HG03565 (cell line): ENCODE measurements at regions not wholly inside any gene's neighbourhood (a gene's known extent, or its start where the extent isn't known, plus 50 kb on each side); places are given as distances from the start of the nearest gene placed in this dataset.
A peak's percentile ranks its signal among the peaks of the same experiment; 100 is the strongest.

Experiments
- ATAC-seq: cut with Tn5 transposase; IDR thresholded peaks from one replicate; pipeline ENCODE4 v1.9.1; 2021; ENCODE audit warnings: mild to moderate bottlenecking, moderate library complexity; ENCODE audit not compliant: unreplicated experiment

DNA sequence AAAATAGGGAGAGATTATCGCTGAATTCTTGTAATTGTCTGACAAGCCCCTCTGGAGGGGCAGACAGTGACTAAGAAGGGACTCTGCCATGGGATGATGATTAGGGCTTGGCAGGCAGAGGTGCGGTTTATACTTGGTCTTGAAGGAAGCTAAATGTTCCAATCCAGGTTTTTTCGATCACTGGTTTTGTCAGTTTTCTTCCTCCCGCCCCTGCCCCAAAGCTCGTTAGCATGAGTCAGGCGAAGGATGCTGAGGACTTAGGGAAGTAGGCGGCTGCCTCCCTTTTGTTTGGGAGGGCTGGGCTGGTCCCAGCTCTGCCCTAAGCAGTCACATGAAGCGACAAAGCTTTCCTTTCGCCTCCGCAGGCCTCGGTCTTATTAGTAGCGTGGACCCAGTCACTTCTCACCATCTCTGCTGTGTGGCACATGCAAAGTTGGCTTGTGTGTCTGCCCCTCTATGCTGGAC lies 314.2 kb downstream of the CDC5L start:
- ATAC-seq: no peak

DNA sequence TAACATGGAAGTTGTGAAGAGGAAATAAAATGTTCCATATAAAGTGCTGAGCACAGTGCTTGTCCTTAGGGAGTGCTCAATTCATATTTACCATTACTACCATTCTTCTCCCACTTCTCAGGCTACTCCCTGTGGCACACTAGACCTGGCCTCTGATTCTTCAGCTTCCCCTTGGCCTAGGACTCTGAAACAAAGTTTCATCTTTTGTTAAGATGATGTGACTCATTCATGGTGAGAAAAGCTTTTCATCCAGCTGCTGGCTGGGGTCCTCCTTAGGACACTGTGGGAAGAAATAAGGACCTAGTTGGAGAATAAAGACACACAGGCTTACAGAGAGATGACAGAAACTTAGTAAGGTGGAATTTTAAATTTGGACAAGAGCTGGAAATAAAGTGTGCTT lies 314.8 kb downstream of the CDC5L start:
- ATAC-seq: no peak

DNA sequence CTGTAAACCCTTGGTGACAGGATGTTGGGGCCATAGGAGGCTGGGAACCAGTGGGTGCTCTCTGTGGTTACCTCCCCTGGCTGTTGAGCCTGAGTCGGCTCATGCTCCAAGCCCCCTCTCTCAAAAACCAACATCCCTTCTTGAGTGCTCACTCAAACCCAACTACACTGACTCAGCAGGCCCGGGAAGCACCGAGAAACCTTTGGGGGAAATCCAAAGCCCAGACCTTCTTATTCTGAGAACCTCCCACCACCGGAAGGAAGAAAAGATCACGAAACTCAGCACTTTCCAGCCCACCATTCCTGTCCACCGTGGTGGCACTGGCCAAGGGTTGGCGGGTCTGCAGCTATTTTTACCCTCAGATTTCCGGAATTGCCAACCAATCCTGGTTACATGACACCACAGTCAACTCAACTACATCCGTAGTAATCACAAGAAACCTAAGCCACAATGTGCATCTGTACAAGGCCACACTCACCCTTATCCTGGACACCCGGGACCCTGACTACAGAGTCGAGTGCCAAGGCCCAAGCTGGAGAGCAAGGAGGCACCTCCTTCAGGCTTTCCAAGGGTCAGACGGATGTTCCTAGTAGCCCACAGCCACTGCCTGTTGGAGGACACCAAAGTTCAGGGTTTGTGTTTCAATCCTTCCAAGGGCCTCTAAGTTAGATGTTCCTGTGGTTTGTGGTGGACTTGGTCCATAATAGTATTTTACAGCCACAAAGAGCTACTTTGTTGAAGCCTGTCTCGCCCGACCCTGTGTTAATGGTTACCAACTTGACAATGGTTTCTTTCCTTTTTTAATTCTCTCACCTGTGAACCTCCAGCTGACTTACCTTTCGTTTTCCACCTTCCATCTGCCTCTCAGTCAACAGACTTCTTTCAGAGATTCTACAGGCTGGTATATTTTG lies 317.0 kb downstream of the CDC5L start:
- ATAC-seq: peak; percentile 48

DNA sequence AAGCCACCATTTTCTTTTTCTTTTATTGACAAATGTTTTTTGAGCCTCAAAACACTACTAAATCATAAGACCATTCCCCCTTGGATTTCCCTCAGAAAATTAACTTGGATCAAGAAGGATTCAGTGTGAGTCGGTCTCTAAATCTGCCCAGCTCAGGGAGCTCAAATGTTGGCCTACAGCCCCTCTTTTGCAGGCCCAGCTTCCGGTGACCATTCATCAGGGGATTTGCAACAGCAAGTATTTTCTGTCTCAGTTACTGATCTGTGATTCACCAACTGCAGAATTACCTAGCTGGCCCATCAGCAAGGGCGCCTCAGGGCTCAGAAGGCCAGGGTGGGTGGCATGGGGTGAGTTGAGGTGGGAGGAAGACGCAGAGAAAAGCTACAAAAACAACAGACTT lies 318.1 kb downstream of the CDC5L start:
- ATAC-seq: no peak

DNA sequence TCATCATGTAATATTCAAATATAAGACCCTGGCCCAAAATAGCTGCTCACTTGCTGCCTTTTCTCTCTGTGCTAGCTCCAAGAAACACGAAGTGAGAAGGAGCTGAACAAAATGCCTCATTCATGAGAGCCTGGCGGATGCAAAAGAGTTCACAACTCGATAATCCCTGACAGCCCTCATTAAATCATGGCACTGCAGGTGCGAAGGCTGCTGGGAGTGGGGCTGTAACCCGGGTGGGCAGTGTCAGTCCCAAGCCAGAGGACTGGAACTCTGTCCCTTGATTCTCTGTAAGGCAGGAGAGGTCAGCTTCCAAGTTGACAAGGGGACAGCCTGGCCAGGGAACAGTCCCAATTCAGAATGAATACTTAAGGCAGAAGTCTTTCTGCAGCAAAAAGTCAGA lies 318.5 kb downstream of the CDC5L start:
- ATAC-seq: no peak

DNA sequence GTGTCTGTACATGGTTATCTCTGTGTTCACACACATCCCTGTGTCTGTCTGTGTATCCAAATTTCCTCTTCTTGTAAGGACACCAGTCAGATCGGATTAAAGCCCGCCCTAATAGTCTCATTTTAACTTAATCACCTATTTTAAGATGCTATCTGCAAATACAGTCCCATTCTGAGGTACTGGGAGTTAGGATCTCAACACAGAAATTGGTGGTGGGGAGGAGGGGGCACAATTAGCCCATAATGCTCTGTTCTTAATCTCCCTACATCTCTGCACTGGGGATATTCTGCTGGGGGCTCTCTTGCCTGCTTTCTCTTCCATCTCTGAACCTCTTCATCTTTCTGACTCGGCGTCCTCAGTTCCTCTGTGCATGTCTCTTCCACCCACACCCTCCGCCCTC lies 320.7 kb downstream of the CDC5L start:
- ATAC-seq: no peak

DNA sequence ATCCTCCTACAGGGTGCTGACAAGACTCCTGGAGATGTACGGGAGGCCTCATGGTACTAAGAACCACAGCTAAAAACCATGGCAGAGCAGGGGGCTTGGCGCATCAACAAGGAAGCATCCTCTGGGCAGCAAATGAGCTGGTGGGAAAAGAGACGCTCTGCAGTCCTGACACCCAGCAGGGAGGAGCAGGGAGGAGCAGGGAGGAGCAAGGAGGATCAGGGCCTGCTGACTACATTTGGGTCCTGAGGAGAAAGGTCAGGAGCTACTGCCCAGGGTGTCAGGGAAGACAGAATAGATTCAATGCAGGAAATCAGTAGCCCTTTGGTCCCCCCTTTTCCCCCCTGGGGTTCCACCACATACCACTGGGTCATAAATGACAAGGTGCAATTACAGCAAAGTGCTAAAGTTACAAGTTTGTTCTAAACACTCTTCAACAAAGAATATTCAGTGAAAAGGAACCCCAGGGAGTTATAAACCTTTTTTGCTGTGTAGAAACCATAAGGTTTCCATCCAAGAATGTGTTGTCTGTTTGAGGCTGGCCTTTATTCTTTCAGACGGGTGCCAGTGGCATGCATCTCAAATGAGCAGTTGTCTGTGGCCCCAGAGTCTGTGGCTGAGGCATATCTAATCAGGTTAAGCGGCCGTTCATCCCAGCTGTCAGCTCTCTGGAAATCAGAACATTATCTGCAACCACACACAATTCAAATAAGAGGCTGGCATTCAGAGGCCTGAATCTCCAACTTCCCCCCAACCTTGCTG lies 325.0 kb downstream of the CDC5L start:
- no peak for ATAC-seq

DNA sequence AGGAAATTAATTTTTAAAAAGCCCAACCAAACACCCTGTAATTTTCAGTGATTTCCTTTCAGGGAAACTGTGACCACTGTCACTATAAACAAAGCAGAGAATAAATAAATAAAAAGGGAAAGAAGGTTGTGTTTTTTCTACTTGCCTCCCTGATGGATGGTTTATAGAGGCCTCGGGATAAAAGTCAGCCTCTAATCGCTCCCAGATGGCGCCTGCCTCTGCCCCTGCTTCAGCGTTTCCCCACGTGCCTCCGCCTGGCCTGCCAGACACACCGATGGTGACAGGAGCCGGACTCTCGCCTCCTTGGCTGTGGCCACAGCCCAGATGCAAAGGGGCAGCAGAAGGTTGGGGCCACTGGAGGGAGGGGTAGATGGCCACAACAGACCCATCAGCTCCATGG lies 327.7 kb downstream of the CDC5L start:
- no peak for ATAC-seq

DNA sequence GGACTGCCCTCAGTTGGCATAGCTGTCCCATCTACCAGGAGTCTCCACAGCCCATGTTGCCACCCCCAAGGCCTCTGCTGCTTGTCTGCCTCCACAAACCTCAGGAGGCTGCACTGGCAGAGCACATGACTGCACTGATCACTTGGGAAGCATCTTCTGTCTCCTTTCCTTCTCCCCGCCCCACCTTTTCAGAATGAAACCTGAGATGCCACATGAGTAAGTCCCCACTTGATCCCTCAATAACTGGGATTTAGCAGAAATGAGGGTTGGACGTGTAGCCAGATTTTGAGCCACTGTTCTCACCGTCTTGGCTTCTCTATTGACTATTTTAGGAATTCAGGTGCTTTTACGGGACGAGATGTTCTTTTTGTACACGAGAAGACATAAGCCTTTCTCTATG lies 328.4 kb downstream of the CDC5L start:
- no peak for ATAC-seq

DNA sequence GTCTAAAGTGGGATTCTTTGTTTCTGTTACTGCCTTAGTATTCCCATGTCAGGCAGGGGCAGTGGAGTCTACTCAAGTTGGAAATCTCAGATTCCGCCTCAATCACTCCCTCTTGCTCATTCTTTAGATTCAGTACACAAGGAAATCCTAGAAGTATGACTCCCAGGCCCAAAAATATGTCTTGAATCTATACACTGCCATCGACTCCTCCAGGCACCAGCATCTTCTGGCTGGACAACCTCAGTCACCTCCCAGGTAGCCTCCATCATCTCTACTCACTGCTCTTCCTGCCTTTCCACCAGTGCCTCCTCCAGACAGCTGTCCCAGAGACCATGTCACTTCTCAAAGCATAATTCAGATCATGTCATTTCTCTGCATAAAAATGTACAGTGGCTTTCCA lies 329.9 kb downstream of the CDC5L start:
- no peak for ATAC-seq

DNA sequence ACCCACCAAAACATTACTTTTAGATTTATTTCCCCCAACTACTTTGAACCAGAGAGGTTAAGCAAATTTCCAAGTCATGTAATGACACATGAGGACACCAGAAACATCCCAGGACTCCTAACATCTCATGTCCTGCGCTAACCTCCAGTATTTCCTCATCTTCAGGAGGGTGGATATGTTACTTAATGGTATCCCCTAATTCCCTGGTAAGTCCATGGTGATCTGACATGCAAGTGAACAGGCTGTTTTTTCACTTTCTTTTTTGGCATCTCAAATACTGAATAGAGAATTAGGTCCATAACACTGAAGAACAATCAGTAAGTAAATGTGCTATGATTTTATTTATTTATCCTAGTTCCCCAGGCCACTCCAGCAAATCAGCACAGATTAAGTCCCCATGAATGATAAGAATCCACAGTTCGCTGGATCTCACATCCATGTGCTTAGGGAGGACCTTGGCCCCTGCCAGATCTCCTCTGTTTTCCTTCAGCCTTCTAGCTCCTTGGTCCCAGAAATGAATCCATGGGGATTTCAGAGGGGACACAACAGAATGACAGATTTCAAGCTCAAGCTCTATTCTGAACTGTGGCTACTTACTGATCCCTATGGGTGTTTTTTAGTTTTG lies 334.6 kb downstream of the CDC5L start:
- no peak for ATAC-seq

DNA sequence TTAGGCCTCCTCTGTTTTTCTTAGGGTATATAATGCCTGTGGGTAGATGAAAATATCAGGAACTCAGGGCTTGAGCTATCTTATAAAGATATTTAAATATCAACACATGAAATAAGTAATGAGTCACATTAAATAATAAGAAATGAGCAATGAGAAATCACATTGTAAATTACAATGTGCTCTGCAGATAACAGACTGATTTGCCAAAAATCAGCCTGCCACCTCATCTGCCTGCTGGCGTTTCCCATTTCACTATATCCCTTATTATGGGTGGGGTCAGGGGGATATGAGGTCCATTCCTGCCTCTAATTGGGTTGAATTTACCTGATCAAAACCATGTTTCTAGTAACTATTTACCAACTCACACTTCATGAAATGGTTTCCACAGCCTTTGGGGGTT lies 335.2 kb downstream of the CDC5L start:
- no peak for ATAC-seq

DNA sequence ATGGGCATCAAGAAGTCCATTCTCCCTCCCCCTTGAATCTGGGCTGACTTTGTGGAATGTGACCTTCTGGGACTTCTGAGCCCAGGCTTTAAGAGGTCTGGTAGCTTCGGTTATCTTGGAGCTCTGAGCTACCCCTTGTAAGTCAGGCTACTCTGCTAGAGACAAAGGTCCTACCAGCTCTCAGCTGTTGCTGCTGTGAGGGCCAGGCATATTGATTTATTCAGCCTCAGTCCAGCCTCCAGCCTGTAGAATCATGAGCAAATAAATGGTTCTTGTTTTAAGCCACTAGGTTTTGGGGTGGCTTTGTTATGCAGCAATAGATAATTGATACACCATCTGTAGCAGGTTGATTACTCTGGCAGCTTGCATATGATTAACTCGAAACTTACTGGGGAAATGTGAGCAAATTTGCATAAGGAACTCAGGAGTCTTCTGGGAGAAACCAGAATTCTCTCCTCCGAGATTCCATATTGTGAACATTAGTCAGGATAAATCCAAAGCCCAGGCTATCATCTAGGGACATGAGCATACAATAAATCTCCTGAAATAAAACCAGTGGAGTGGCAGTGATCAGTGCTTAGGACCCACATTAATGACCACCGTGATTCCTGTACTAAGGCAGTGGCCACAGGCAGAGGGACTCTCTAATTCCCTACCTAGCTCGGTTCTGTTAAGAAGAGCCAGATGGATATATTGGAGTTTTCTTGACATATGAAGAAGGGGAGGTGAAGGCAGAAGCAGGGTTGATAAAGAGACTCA lies 336.1 kb downstream of the CDC5L start:
- no peak for ATAC-seq

DNA sequence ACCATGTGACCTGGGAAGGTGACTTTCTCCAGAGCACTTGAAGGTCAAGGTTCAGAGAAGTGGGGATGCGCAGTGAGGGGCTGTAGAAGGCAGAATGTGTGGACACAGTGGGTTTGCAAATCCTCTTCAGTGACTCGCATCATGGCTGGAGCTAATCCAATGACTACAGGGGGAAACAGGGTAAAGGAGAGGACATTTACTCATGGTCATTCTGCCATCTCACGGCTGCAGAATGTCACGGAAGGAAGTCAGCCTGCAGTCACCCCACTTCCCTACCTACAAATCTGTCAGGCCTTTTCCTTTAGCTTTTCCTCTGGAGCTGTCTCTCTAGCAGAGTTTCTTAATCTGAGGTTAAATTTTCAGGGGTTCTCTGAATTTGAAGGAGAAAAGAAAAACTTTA lies 337.6 kb downstream of the CDC5L start:
- no peak for ATAC-seq

DNA sequence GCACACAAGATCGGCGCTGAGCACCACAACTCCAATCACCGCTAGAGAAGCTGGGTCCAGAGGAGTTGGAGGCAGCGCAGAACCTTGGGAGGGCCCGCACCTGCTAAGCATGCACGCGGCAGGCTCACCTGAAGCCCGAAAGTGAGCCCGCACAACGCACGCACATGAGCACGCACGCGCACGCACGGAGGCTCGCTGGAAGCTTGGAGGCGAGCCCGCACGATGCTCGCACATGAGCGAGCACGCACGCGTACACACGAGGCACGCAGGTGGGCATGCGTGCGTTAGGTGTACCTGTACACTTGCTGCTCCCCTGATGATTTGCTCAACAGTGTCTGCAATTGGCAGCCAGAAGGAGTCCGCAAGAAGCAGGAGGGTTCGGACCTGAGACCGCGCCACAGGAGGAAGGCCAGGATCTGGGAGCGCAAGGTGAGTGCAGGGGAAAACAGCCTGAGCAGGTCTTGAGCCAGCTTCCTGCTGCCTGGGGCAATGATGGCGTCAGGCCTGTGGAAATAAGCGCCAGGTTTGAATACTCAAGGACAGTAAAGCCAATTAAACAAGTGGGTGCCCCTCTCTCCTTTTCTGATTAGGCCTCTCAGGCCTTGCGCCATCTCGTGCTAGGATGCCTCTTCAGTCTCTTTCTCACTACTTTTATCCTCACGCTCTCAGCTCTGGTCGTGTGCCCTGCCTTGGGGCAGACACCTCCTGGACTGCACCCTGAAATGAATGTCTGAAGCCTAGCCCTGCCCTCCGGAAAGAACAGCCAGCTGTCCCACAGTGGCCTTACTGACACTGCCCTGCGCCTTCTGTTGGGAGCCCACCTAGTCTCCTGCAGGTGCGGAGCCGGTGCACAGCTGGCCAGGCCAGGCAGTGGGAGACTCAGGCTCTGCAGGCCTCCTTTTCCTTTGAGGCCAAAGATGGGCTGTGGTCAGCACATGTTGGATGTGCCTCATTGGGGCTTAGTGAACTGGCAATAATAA lies 340.4 kb downstream of the CDC5L start:
- ATAC-seq: no peak

DNA sequence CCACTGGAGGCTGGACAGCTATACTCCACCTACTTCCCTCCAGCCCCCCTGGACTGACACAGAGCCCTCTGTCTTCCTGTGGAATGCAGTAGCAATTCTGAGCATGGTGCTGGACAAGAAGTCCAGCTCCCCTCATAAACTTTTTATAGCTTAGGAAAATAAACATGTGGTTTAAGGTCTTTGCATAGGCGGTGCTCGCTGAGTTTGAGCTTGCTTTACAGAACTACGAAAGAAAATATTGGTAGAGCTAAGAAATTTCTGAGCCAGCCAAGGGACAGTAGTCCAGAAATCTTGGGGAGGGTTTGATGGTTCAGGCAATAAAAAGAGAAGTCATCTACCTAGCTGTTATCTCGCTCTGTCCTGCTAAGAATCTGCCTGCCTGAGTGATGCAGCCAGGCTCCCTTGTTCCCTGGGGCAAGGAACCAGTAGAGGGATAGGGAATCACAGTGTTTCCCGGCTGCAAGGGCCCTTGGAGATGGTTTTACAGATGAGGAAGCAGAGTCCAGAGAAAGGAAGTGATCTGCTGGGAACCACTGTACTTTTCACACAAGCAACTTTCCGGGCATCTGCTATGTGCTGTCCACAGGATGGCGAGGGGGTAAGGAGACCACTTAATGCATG lies 343.4 kb downstream of the CDC5L start:
- ATAC-seq: no peak

DNA sequence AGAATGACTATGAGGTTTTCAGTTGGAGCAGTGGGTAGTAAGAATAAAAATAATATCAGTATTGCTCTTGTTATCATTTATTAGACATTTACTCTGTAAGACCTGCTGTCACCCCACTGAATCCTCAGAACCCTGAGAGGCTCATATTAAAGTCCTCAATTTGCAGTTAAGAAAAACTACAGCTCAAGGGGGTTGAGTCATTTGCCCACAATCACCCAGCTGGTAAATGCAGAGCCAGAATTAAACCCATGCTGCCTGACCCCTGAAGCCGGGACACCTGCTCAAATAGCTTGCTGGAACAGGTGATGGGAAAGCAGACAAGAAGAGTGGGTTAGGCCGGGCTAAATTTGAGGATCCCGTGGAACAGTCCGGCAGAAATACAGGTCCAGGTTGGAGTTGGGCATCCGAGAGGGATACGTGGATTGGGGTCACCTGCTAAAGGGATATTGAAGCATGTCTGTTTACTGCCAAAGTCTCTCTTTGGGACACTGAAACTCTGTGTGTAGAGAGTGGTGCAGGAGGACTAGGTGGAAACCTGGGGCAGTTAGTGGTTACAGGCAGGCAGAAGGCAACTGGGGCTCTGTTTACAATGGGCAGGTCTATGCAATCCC lies 344.1 kb downstream of the CDC5L start:
- ATAC-seq: no peak

DNA sequence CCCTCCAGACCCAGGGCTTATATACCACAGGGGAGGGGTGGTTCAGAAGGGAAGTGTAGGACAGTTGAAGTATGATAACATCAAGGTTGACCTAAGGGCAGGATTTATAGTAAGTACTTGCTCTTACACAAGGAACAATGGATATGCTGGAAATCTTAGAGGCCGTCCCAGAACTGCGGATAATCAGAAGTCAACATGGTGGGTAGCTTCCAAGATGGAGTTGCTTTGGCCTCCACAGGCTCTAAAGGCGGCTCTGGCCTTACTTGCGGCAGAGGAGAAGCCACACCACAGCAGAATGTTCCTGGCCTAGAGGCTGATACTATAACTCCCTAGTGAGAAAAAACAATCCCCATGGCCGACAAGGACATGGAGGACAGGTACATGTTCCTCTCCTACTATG lies 344.7 kb downstream of the CDC5L start:
- no peak for ATAC-seq

DNA sequence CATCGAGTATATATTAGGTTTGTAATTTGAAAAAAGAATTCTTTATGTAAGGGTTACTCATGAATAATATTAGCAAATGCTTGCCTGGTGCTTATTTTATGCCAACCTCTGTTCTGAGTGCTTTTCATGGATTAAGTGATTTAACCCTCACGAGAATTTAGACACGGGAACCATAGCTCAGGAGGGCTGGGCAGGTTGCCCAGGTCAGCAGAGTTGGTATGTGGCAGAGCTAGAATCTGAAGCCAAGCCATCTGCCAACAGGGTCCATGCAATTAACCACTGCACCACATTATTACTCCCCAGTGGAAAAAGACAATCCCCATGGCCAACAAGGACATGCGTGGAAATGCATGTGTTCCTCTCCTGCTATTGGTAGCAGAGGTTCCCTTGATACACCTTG lies 345.6 kb downstream of the CDC5L start:
- ATAC-seq: no peak
